H1 (cell line): ENCODE measurements at regions not wholly inside any gene's neighbourhood (a gene's known extent, or its start where the extent isn't known, plus 50 kb on each side); places are given as distances from the start of the nearest gene placed in this dataset.

Experiments used
- CTCF ChIA-PET: fragments of 300-600 bp; sonication (Branson Sonifier 250); formaldehyde crosslinking; loops from one replicate; lab custom pipeline; 2021; ENCODE audit not compliant: partially characterized antibody; lab: Charles Lee
- POLR2A ChIA-PET: fragments of 300-600 bp; sonication (Branson Sonifier 250); formaldehyde crosslinking; loops from one replicate; lab custom pipeline; 2021; ENCODE audit warnings: inconsistent platforms; ENCODE audit not compliant: partially characterized antibody; lab: Charles Lee
- DNase-seq, 2 experiments: peaks; one replicate each; pipeline versions ENCODE4 v3.0.0 to v3.0.0-alpha.2; 2010 to 2022; ENCODE audit warnings: low spot score in 2 of 2, low read depth in 1 of 2, mixed read lengths in 1 of 2
- FAIRE-seq: peaks from 2 replicates; lab custom pipeline; 2011; peaks lifted over from hg19 to GRCh38; lab: Jason Lieb, UNC
- H2AFZ ChIP-seq: 2 replicates; pipeline ENCODE4 v1.8.1; 2012; ENCODE audit warnings: low read length, inconsistent platforms
- H2AK5ac ChIP-seq: 2 replicates; pipeline ENCODE4 v1.6.1; 2013; ENCODE audit warnings: low read depth, low read length
- H2BK120ac ChIP-seq: replicated peaks from 2 replicates; pipeline ENCODE3; 2013; ENCODE audit warnings: low read depth, low read length, inconsistent platforms
- H2BK12ac ChIP-seq: 2 replicates; pipeline ENCODE4 v1.6.1; 2013; ENCODE audit warnings: low read depth, low read length
- H2BK15ac ChIP-seq: 2 replicates; pipeline ENCODE4 v1.6.1; 2013; ENCODE audit warnings: low read length
- H2BK20ac ChIP-seq: 2 replicates; pipeline ENCODE4 v1.6.1; 2013; ENCODE audit warnings: low read length
- H2BK5ac ChIP-seq: 2 replicates; pipeline ENCODE4 v1.6.1; 2013; ENCODE audit warnings: low read depth, low read length
- H3K14ac ChIP-seq: 2 replicates; pipeline ENCODE4 v1.6.1; 2013; ENCODE audit warnings: inconsistent platforms; ENCODE audit not compliant: insufficient read length
- H3K18ac ChIP-seq: 2 replicates; pipeline ENCODE4 v1.6.1; 2013; ENCODE audit warnings: low read length; ENCODE audit errors: extremely low read depth
- H3K23ac ChIP-seq: 2 replicates; pipeline ENCODE4 v1.6.1; 2013; ENCODE audit warnings: inconsistent platforms; ENCODE audit not compliant: insufficient read length
- H3K23me2 ChIP-seq: 2 replicates; pipeline ENCODE4 v1.6.1; 2013; ENCODE audit warnings: low read depth, low read length
- H3K27ac ChIP-seq: 2 replicates; pipeline ENCODE4 v1.6.1; 2011; ENCODE audit warnings: low read depth, low read length, inconsistent platforms
- H3K27me3 ChIP-seq, 4 experiments: replicated peaks in 1 of 4; 1 replicate in 1 of 4; 2 replicates in 3 of 4; pipeline versions ENCODE4 v1.6.1 to v1.8.1; 2011 to 2013; ENCODE audit warnings: low read length in 3 of 4, mild to moderate bottlenecking in 3 of 4, inconsistent platforms in 2 of 4, mixed read lengths in 2 of 4, moderate library complexity in 1 of 4; ENCODE audit not compliant: control insufficient read depth in 3 of 4, insufficient read depth in 3 of 4; ENCODE audit errors: extremely low read depth in 1 of 4
- H3K36me3 ChIP-seq, 4 experiments: 2 replicates each; pipeline versions ENCODE4 v1.6.1 to v1.8.1; 2011 to 2013; ENCODE audit warnings: mild to moderate bottlenecking in 4 of 4, low read length in 3 of 4, moderate library complexity in 2 of 4, control low read depth in 1 of 4, inconsistent platforms in 1 of 4; ENCODE audit not compliant: insufficient read depth in 4 of 4, control insufficient read depth in 2 of 4
- H3K4ac ChIP-seq: replicated peaks from 2 replicates; pipeline ENCODE3; 2013; ENCODE audit warnings: low read length, low read depth, mixed read lengths, inconsistent platforms; ENCODE audit not compliant: insufficient read length
- H3K4me1 ChIP-seq, 4 experiments: replicated peaks in 1 of 4; 1 replicate in 1 of 4; 2 replicates in 3 of 4; pipeline versions ENCODE4 v1.6.1 to v1.8.1; 2011 to 2013; ENCODE audit warnings: low read length in 3 of 4, inconsistent platforms in 2 of 4, mixed read lengths in 1 of 4; ENCODE audit not compliant: insufficient read depth in 4 of 4, control insufficient read depth in 3 of 4
- H3K4me2 ChIP-seq, 2 experiments: 2 replicates each; pipeline versions ENCODE4 v1.6.1 to v1.8.1; 2011 to 2013; ENCODE audit warnings: low read depth in 2 of 2, low read length in 2 of 2, control low read depth in 1 of 2, inconsistent platforms in 1 of 2, mild to moderate bottlenecking in 1 of 2; ENCODE audit not compliant: insufficient read depth in 1 of 2
- H3K4me3 ChIP-seq, 4 experiments: fragments of 200-600, 300-600 bp in 1 of 4; sonication (generic), shearing (Covaris generic), sonication (Bioruptor Twin) in 1 of 4; 2 replicates each; pipeline versions ENCODE4 v1.5.1 to v1.8.1; 2011 to 2016; ENCODE audit warnings: low read length in 4 of 4, low read depth in 3 of 4, control low read depth in 2 of 4, inconsistent platforms in 2 of 4, mild to moderate bottlenecking in 2 of 4, mixed read lengths in 1 of 4, moderate library complexity in 1 of 4; ENCODE audit not compliant: insufficient read depth in 2 of 4; ENCODE audit errors: extremely low read depth in 1 of 4
- H3K56ac ChIP-seq: replicated peaks from 2 replicates; pipeline ENCODE3; 2013; ENCODE audit warnings: low read depth, mild to moderate bottlenecking, mixed read lengths, low read length, inconsistent platforms; ENCODE audit not compliant: insufficient read length
- H3K79me1 ChIP-seq: 2 replicates; pipeline ENCODE4 v1.6.1; 2013; ENCODE audit warnings: low read depth, low read length, control low read depth
- H3K79me2 ChIP-seq, 2 experiments: 2 replicates each; pipeline versions ENCODE4 v1.6.1 to v1.8.1; 2012 to 2013; ENCODE audit warnings: low read length in 2 of 2, mild to moderate bottlenecking in 2 of 2, inconsistent platforms in 1 of 2; ENCODE audit not compliant: insufficient read depth in 2 of 2, control insufficient read depth in 1 of 2
- H3K9ac ChIP-seq, 4 experiments: replicated peaks in 1 of 4; 1 replicate in 1 of 4; 2 replicates in 3 of 4; pipeline versions ENCODE4 v1.6.1 to v1.8.1; 2011 to 2013; ENCODE audit warnings: low read depth in 3 of 4, low read length in 3 of 4, control low read depth in 2 of 4, mild to moderate bottlenecking in 2 of 4, moderate library complexity in 2 of 4, inconsistent platforms in 1 of 4; ENCODE audit errors: extremely low read depth in 1 of 4
- H3K9me3 ChIP-seq, 2 experiments: 2 replicates each; pipeline versions ENCODE4 v1.6.1 to v1.8.1; 2012 to 2013; ENCODE audit warnings: mild to moderate bottlenecking in 2 of 2, moderate library complexity in 2 of 2, control low read depth in 1 of 2, inconsistent platforms in 1 of 2, low read depth in 1 of 2, low read length in 1 of 2, mixed read lengths in 1 of 2; ENCODE audit not compliant: insufficient read depth in 2 of 2
- H4K20me1 ChIP-seq, 2 experiments: replicated peaks in 1 of 2; 2 replicates each; pipeline versions ENCODE3 to v1.8.1; 2011 to 2013; ENCODE audit warnings: inconsistent platforms in 2 of 2, low read length in 2 of 2, mild to moderate bottlenecking in 1 of 2; ENCODE audit not compliant: insufficient read depth in 2 of 2, control insufficient read depth in 1 of 2
- H4K5ac ChIP-seq: 2 replicates; pipeline ENCODE4 v1.6.1; 2013; ENCODE audit warnings: low read length, low read depth, mixed read lengths, inconsistent platforms; ENCODE audit not compliant: insufficient read length
- H4K8ac ChIP-seq: 2 replicates; pipeline ENCODE4 v1.8.0; 2013; ENCODE audit warnings: mild to moderate bottlenecking, moderate library complexity, low read length, inconsistent platforms; ENCODE audit not compliant: insufficient read depth; ENCODE audit errors: extremely low read depth
- H4K91ac ChIP-seq: replicated peaks from 2 replicates; pipeline ENCODE3; 2013; ENCODE audit warnings: low read length, mixed read lengths, inconsistent platforms; ENCODE audit not compliant: insufficient read length
- BCL11A ChIP-seq, 2 experiments: IDR thresholded peaks; one replicate each; pipeline ENCODE4 v1.6.1; 2011; ENCODE audit warnings: low read depth in 2 of 2, low read length in 2 of 2, mild to moderate bottlenecking in 2 of 2
- BRCA1 ChIP-seq: IDR thresholded peaks from 2 replicates; pipeline ENCODE4 v1.6.1; 2012; ENCODE audit warnings: low read depth, low read length, improper control_type of control experiment
- CHD2 ChIP-seq: IDR thresholded peaks from 2 replicates; pipeline ENCODE4 v1.6.1; 2012; ENCODE audit warnings: low read length, improper control_type of control experiment
- CTBP2 ChIP-seq: IDR thresholded peaks from 2 replicates; pipeline ENCODE4 v1.7.0; 2011; ENCODE audit warnings: borderline replicate concordance, mild to moderate bottlenecking, moderate library complexity, mixed read lengths, low read length; ENCODE audit not compliant: insufficient read depth, insufficient read length
- GTF2F1 ChIP-seq: IDR thresholded peaks from 2 replicates; pipeline ENCODE4 v1.6.1; 2012; ENCODE audit warnings: low read depth, low read length, improper control_type of control experiment, borderline replicate concordance
- KDM4A ChIP-seq: IDR thresholded peaks from one replicate; pipeline ENCODE4 v1.7.1; 2012; ENCODE audit warnings: low read depth, mild to moderate bottlenecking, moderate library complexity, low read length, inconsistent platforms; ENCODE audit not compliant: severe bottlenecking
- RNF2 ChIP-seq: fragments of 200-900, 300-1000 bp; sonication (generic); IDR thresholded peaks from 2 replicates; pipeline ENCODE4 v1.7.1; 2016; ENCODE audit warnings: borderline replicate concordance, low read depth, mild to moderate bottlenecking, antibody characterized with exemption, low read length; ENCODE audit not compliant: poor library complexity, severe bottlenecking; ENCODE audit errors: missing control alignments
- RXRA ChIP-seq: IDR thresholded peaks from 2 replicates; pipeline ENCODE4 v1.6.1; 2011; ENCODE audit warnings: low read depth, mild to moderate bottlenecking, low read length, moderate library complexity; ENCODE audit not compliant: insufficient read depth
- SIN3A ChIP-seq, 2 experiments: IDR thresholded peaks in 1 of 2; conservative IDR thresholded peaks in 1 of 2; 2 replicates each; pipeline ENCODE4 v1.6.1; 2011 to 2012; ENCODE audit warnings: low read length in 2 of 2, improper control_type of control experiment in 1 of 2, low read depth in 1 of 2, mild to moderate bottlenecking in 1 of 2
- SIRT6 ChIP-seq: IDR thresholded peaks from one replicate; pipeline ENCODE4 v1.7.1; 2012; ENCODE audit warnings: low read length, inconsistent platforms
- SIX5 ChIP-seq: IDR thresholded peaks from 2 replicates; pipeline ENCODE4 v1.6.1; 2011; ENCODE audit warnings: mild to moderate bottlenecking, low read depth, low read length
- SP1 ChIP-seq: IDR thresholded peaks from 2 replicates; pipeline ENCODE4 v1.6.1; 2011; ENCODE audit warnings: low read depth, low read length
- SP2 ChIP-seq: IDR thresholded peaks from 2 replicates; pipeline ENCODE4 v1.6.1; 2012; ENCODE audit warnings: mild to moderate bottlenecking, low read length, inconsistent platforms
- SP4 ChIP-seq: IDR thresholded peaks from 2 replicates; pipeline ENCODE4 v1.6.1; 2012; ENCODE audit warnings: low read length, inconsistent platforms
- TBP ChIP-seq: IDR thresholded peaks from 2 replicates; pipeline ENCODE4 v1.6.1; 2011; ENCODE audit warnings: low read depth, low read length, improper control_type of control experiment
- WGBS, 2 experiments: shearing (Covaris generic) in 1 of 2; methylation state at CpG; one replicate each; pipeline versions ENCODE4 v1.1.6 to v1.1.7; 2013 to 2015; ENCODE audit warnings: low lambda C conversion rate in 2 of 2, mixed read lengths in 2 of 2, inconsistent platforms in 1 of 2, low coverage in 1 of 2, missing lambda C conversion rate in 1 of 2; ENCODE audit not compliant: insufficient replicate concordance in 2 of 2, insufficient coverage in 1 of 2, insufficient read length in 1 of 2; ENCODE audit errors: extremely low coverage in 1 of 2, missing lambda C conversion rate in 1 of 2; 5-methylcytosine and 5-hydroxymethylcytosine counted together

GRCh38 chr12:94077209-94077608 lies 71.2 kb upstream of the PLXNC1 start:
- no peak overlapping the region for H4K91ac ChIP-seq
- no peaks in the 10 kb centered on the region for H3K9me3 ChIP-seq
- no peak overlapping the region for H3K18ac ChIP-seq
- no peak overlapping the region for H2AFZ ChIP-seq
- no peak overlapping the region for H2BK20ac ChIP-seq
- no peaks in the 10 kb centered on the region for H3K79me2 ChIP-seq
- no peak overlapping the region for H2BK12ac ChIP-seq
- no peaks in the 10 kb centered on the region for H3K27me3 ChIP-seq
- no peak overlapping the region for H2BK5ac ChIP-seq
- H3K4me1 ChIP-seq = peaks cover 0 to 3% (median 0%) of the 10 kb centered on the region in 4 experiments; a peak in 1 of 7 replicates
- H3K23me2 ChIP-seq = no peaks in the 10 kb centered on the region
- FAIRE-seq = no peak
- no peak overlapping the region for H3K4me3 ChIP-seq
- no peaks in the 10 kb centered on the region for H4K20me1 ChIP-seq
- TF ChIP-seq TBP (no peak), SP2 (no peak), BCL11A (IDR thresholded peaks at IDR 0.05; ENCODE audit: low read depth in 2 of 2, low read length in 2 of 2) (no peak), RNF2 (no peak), SIN3A (conservative IDR thresholded peaks at IDR 0.05 in 1 of 2, IDR thresholded peaks at IDR 0.05 in 1 of 2; ENCODE audit: low read depth in 1 of 2, low read length in 2 of 2) (no peak), CTBP2 (no peak), BRCA1 (no peak), SIX5 (no peak), RXRA (no peak), SIRT6 (no peak), SP1 (no peak), SP4 (no peak), CHD2 (no peak), KDM4A (no peak), GTF2F1 (no peak)
- TF ChIP-seq, all 59 proteins: peak for 0
- Histone ChIP-seq H2BK120ac (no peak overlapping the region), H3K27ac (no peak overlapping the region), H4K8ac (no peak overlapping the region), H4K5ac (no peak overlapping the region), H2BK15ac (no peak overlapping the region), H3K79me1 (no peaks in the 10 kb centered on the region), H3K23ac (no peak overlapping the region), H3K4me2 (no peak overlapping the region), H3K4ac (no peak overlapping the region), H3K56ac (no peak overlapping the region), H3K9ac (no peak overlapping the region), H3K14ac (no peak overlapping the region), H3K36me3 (no peaks in the 10 kb centered on the region), H2AK5ac (no peak overlapping the region)
- CTCF ChIA-PET = interaction anchor here (0.8 to 12.9 kb wide), 16 partner anchors 11 to 575 kb away, joined by 3 to 152 read pairs (median 3); no protein-coding TSS in a partner anchor
- POLR2A ChIA-PET = no interaction called here
- 44% methylated on average over 2 of the region's 2 CpGs; no CpG with 5 or more reads in 1 of the 2 experiments for WGBS, 2 experiments
- no peak for DNase-seq
